Inflammatory macrophage treated with lipopolysaccharide for 4 hours (primary cell): ENCODE measurements at regions not wholly inside any gene's neighbourhood (a gene's known extent, or its start where the extent isn't known, plus 50 kb on each side); places are given as distances from the start of the nearest gene placed in this dataset.

Source experiments
- DNase-seq: peaks from one replicate; pipeline ENCODE4 v3.0.0-alpha.2; 2020

- DNase-seq = no peak
Observed at GRCh38 chr1:221903594-221903993, 161.7 kb upstream of the DUSP10 start.

DNA sequence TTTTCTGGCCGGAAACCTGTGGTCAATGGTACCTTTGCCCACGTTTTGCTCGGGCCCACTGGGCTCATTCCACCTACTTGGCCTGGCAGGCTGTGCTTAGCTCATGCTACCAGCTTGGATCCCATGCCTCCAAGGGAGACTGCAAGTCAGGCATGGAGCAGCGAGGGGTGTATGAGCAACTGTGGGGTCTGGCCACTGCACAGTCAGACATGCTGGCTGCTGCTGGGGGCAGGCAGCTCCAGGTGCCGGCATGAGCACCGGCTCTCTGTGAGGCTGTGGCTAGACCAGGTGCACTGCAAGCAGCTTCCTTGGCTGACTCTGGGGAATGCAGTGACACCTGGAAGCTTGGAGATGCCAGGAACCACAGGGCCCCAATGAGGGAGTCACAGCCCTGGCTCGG, 161.1 kb upstream of the DUSP10 start:
- DNase-seq = no peak

DNA sequence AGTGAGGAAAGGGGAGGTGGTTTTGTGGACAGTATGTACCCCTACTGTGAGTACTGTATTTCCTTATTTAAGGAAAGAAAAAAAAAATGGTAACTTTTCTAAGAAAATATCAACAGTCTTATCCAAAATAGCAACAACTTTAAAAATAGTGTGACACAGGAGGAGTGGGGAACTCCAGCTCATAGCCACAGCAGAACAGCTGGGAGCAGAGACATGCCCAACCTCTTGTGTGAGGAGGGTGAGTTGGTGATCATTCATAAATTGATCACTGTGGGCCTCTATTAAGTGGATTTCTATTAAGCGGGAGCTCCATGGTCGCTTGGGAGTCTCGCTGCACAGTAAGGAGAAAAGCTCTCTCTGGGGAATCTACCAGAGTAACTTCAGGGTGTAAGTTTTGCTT, 158.8 kb upstream of the DUSP10 start:
- DNase-seq = no peak

DNA sequence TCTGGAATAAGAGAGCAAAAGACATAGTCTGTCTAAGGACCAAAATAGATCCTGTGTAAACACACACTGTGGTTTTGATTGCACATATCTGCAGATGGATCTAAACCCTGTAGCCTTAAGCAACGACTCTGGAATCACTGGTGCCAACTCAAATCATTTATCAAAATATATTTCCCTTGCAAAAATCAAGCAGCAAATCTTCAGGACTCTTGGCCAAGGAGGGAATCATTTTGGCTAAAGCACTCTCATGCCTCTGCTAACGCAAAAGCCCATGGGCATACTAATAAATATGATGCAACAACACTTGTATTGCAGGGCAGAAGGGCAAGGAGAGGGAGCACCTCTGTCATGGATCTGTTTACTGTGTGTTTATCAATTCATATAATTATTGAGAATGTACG, 155.4 kb upstream of the DUSP10 start:
- no peak for DNase-seq

DNA sequence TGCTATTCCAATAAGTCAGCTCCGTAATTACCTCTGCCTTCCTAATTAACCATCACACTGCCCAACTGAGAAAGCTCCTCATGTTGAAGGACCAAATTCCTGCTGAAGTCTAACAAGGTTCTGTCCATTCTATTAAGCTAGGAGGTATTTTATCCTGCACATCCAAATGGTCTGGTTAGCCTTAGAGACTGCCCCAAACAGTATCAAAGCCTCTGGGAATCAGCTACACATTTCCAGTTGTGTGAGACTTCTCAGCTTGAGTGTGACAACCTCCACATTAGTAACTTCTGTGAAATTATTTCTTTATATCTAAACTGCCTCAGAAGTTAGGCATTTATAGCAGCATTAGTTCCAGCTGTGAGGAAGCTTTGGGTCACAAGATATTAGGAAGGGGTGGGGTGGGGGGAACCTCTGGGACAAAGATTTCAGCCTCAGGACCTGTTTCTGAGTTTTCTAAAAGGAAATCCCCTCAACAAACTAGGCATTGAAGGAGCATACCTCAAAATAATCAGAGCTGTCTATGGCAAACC, 150.5 kb upstream of the DUSP10 start:
- DNase-seq = no peak

DNA sequence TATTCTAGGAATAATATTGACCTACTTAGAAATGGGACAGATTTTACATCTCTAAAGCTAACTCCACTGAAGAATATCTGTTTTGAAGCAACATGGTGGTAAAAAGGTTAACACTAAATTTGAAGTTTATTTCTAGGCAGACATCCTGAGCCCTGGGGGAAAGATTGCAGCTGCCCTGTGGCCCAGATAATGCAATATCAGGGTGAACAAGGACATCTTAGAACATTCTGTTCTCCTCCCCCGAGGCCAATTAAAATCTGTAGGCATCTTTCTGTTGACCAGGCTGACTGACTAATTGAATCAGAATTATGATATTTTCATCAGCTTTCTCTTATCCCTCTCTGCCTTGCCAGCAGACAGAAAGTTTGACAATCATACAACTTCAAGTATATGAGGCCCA, 149.8 kb upstream of the DUSP10 start:
- no peak for DNase-seq

DNA sequence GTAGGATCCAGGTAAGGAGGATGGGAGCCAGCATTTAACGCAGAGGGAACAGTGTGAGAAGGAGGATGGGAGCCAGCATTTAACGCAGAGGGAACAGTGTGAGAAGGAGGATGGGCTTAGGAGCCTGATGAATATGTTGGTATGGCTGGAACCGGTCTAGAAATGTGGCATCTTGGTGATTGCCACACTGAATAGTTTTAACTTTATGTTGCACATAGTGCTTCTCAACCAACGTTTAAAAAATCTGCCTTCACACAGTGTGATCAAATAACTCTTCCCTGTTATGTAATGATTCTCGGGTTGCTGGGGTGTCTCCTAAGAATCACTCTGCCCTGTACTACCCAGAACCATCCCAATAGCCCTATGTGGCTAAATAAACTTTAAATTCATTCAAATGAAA, 146.9 kb upstream of the DUSP10 start:
- DNase-seq = no peak

DNA sequence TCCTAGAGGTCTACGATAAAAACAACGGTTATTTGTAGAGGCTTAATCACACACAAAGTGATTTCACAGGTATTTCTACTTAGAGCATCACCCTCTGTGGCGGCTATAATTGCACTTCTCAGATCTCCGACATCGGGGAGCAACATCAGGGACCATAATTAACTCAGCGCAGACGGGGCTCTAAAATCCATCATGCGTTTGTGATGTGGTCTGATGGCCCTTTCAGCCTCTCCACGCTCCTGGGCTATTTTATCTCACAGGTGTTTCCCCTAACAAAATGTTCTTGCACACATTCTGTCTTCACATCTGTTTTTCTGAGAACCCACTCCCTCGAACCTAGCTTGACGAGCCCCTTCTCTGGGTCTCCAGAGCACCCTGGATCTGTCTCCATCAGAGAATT, 146.3 kb upstream of the DUSP10 start:
- DNase-seq = no peak

DNA sequence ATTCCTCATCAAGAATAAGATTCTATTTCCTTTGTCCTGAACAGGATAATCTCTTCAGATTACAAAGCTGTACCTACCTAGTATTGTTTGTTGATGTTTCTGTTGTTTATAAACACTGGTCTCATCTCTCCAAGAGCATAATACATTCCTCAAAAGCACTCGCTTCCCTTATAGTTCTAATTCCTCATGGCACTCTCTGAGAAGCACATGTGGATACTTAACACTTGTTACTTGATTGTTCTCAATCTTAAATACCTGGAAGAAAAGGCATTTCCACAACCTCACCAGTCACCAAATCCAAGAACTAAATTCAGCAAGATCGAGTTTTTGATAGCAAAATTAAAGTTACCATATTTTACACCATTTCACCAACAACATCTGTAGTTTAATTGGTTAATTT, 145.9 kb upstream of the DUSP10 start:
- no peak for DNase-seq

DNA sequence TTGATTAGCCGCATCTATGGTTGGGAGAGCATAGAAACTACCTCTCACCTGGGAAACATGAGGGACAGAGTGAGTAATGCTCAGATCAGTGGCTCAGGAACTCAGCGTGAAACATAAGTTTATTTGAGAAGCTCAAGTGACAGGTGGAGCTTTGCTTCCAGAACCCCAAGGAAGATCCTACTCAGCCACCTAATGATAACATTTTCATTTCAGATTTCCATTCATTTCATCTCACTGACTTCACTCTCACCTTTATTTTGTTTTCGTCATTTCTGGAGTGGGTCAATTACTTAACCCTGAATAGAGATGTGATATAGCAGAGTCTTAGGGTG, 145.5 kb upstream of the DUSP10 start:
- no peak for DNase-seq

DNA sequence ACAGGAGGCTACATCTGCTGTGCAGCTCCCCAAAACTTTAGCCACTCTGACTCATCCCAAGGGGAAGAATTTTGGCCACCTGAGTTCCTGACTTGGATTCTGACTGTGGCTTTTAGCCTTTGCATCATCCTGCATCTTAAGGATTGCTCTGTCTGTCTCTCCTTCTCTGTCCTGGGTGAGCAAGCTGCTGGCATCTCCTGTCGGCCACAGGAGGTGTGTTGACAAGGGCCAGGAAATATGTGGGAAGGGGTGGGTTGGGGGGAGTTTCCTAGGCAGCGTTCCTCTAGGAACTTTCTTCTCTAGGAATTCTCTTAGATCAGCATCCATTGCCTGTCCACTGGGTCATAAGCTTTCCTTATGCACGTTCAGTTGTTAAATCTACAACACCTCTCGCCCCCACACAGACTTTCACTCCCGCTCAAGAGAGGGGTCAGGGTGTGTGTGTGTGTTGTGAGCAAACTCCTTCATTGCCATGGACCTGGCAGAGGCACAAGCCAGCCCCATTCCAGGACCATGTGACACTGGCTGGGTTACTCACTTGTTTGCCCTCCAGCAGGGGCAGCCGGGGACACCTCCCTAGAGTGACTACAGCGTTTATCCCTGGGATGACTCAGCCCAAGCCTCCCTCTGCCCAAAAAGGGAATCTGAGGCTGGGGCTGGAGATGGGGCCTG, 145.0 kb upstream of the DUSP10 start:
- no peak for DNase-seq

DNA sequence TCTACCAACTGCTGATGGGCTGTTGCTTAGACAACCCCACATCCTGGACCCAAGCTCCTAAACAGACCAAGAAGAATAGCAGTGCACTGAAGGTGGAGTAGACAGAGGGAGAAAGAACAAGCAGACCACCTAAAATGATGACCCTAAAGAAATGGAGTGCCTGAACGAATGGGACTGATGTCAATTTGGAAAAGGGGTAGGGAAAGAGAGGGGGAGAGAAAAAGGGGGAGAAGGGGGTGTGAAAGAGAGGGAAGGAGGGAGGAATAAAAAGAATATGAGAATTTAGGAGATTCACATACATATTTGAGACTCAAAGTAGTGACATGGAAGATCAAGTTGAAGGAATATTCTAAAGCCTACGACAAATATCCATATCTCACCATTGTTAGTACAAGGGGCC, 144.4 kb upstream of the DUSP10 start:
- no peak for DNase-seq

DNA sequence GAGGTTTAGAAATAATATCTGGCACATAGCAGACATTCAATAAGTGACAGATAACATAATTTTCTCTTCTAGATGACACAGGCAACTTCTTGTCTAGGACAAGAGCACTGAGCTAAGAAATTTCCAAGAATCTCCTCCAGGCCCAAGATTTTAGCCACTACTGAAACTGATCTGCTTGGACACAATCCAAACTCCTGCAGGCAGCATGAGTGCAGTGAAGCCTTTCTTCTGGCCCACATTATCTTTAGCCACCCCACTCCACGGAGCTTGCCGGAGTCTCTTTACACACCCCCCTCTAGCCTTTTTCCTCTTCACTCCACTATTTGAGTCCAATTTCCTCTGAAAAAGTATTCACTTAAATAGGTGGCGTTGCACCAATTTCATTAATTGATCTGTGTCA, 142.9 kb upstream of the DUSP10 start:
- DNase-seq = no peak

DNA sequence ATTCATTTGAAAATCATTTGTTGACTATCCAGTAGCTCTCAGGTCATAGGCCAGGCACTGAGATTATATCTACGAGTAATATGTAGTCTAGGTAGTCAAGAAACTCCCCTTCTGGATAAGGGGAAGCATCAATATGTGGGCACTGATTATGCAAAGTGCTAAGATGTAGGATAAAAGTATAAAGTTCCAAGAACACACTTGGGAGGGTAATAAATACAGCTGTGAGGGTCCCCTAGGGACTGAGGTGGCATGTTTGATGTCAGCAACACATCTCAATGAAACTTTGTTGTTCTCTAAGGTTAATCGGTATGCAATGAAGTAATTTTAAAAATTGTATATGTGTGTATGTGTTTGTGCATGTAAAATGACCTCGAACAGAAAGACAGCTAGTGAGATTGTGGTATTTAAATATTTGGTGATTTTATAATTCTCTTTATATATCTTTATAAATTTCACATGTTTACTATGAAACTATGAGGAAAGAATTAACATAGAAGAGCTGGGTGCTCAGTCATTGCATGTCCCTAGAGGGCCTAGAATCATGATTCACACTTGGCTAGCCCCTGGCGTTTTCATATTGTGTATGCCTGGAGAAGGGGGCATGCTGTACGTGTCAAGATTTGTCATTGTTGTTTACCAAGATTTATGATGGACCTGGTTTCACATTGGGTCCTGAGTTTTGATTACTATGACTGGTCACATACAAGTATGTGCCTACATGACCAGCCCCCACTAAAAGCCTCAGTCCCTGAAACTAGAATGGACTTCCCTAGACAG, 140.1 kb upstream of the DUSP10 start:
- DNase-seq = no peak

- no peak for DNase-seq
Observed at GRCh38 chr1:221880182-221880581, 138.3 kb upstream of the DUSP10 start.

GRCh38 chr1:221878134-221878533, 136.2 kb upstream of the DUSP10 start:
- DNase-seq = peak; percentile 57

GRCh38 chr1:221877311-221877710, 135.4 kb upstream of the DUSP10 start:
- DNase-seq = no peak

GRCh38 chr1:221875004-221875330, 133.1 kb upstream of the DUSP10 start:
- no peak for DNase-seq

- no peak for DNase-seq
Observed at GRCh38 chr1:221874285-221875003, 132.6 kb upstream of the DUSP10 start.

DNA sequence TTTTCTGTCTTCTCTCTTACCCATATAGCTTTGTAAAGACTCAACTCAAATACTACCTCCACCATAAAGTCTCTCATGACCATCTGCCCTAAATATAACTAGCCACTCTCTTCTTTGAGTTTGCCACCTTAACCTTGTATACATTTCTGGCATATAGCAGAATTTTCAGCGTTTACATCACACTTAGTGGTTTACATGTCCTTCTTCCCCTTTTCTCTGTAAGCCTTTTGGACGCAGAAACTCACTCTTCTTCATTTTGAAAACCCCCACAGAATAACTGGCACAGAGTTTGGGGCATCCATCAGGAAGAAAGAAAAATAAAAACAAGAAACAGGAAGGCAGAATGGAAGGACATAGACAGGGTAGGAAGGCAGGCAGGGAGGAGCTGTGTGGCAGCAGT, 131.8 kb upstream of the DUSP10 start:
- DNase-seq = peak; percentile 51

GRCh38 chr1:221871056-221871455, 129.2 kb upstream of the DUSP10 start:
- no peak for DNase-seq

DNA sequence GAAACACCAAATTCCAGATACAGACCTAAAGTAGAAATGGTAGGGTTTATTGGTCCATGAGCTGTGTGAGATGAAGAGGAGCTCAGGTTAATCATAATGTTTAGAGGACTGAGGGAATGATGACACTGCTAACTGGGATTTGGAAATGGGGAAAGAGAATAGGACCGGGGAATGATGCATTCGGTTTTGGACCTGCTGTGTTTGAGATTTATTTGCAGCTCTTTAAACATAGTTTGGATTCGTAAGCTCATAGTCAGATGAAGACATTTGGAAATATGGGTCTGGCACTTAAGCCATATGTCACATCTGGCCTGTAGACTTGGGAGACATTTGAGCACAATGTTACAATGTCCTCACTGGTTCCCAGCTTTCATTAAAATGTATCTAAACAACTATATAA, 127.9 kb upstream of the DUSP10 start:
- DNase-seq = no peak

DNA sequence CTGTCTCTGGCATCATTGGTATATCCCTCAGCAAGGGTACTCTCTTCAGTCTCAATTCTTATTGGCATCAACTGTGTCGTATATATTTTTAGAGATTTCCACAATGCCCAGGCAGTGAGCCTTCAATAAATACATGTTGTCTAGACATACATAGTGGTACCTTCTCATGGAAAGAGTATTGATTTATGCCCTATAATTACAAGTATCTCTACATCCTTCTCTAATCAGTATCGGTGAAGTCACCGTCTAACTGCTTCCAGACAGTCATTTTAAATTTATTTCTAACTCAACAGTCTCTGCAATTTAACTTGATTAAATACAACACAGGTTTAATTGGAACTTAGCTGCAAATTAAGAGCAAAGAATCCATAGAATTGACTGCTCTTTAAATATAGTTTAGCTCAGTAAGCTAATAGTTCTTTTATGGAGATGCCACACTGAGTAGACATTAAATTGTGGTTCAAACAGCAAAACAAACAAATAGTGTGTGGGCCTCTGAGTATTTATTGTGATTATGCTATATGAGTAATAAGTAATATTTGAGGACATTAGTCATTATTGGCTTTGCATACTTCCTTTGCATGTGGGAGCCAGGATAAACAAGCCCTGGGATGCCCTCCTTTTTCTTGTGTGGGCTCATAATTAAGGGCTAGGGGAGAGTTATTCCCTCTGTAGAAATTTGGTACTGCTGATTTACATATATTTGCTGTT, 126.9 kb upstream of the DUSP10 start:
- DNase-seq = no peak

DNA sequence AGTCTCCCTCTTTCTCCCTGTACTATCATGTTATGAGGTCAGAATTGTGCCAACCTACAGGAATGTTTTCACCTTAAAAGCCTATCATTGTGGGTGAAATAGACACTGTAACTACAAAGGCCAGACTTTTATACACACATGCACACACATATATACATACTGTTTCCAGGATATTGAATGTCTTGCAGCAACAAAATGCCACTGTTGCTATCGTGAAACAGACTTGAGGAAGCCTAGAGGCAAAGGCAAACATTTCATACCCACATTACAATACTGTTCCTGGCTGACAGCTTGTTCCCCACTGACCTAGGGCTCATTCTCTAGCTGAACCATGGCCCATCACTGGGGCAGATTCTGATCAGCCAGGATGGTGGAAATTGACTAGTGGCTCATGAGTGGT, 125.1 kb upstream of the DUSP10 start:
- no peak for DNase-seq
